ENCODE measurements at regions not wholly inside any gene's neighbourhood (a gene's known extent, or its start where the extent isn't known, plus 50 kb on each side); places are given as distances from the start of the nearest gene placed in this dataset.
"Not testable (repeated sequence)": the region's sequence is repeated elsewhere in the genome, so short reads cannot be mapped to it uniquely, and the experiment has no call there.

DNA sequence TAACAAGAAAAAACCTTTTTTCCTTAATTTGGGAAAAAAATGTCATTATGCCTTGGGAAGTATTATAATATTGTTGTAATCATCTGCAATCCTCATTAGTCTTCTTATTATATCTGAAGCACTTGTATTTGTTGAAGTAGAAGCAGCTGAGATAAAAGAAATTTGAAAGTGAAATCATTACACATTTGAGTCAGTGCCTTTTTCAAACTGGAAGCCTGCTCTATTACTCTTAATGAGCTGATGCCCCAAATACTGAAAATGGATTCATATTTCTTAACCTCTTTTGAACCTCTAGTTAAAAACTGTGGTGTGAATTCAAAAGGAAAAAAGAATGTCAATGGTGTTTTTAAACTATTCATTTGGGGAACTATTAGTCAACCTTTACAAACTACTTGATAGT, 1027.7 kb downstream of the NR2F1-AS1 start:
- Histone ChIP-seq H3K4me1 (ENCODE audit: insufficient read depth, low read length) (no peaks in the 10 kb centered on the region), H3K27ac (ENCODE audit: low read depth, low read length) (no peak overlapping the region), H3K4me3 (ENCODE audit: low read length) (no peak overlapping the region), H3K9ac (ENCODE audit: low read depth, low read length) (no peak overlapping the region), H3K9me3 (ENCODE audit: insufficient read depth, low read depth, low read length) (no peaks in the 10 kb centered on the region), H3K36me3 (ENCODE audit: insufficient read depth, low read length) (no peaks in the 10 kb centered on the region), H3K27me3 (ENCODE audit: insufficient read depth, low read length) (no peaks in the 10 kb centered on the region)

DNA sequence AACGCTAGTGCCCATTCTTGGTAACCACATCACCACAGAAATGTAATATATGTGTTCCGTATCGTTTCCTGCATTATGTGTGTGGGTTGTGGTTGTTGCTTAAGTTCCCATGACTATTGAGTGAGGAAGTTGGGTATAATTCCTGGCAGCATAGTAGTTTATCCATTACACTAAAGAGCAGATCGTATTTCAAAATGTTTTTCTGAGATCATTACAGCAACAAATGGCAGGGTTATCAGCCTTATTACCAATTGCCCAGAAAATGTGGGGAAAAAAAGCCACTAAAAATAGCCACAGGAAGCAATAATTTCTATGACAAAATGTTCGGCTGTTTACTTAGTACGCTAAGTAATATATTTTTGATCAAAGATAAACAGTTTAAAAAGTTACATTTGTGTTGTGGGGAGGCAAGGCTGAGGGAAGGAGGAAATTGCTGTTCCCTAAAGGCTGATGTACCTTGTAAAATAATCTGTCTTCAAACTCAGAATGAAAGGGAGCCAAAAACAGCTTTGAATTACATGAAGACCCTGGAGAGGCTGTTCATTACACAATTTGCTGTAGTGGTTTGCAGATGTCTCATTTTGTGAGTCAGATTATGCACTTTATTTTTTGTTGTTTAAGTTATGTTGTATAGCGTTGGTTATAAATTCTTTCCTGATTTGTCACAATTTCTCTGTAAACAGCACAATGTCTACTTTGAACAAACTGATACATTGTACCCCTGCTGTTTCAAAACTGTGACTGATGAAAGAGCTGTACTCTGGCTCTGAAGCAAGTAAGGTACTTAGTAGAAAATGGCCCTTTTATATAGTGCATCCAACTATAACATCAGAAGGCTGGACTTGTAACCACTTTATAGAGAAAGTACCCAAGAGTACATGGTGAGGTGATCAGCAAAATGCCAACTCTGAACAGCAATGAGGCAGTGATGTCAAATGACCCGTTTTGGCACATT, 1028.5 kb downstream of the NR2F1-AS1 start:
- H3K36me3 ChIP-seq (ENCODE audit: insufficient read depth, low read length), result no peaks in the 10 kb centered on the region
- H3K4me1 ChIP-seq (ENCODE audit: insufficient read depth, low read length), result no peaks in the 10 kb centered on the region
- no peaks in the 10 kb centered on the region for H3K27me3 ChIP-seq (ENCODE audit: insufficient read depth, low read length)
- WGBS, result 98% methylated on average over 7 of the region's 8 CpGs
- H3K27ac ChIP-seq (ENCODE audit: low read depth, low read length), result no peak overlapping the region
- H3K9ac ChIP-seq (ENCODE audit: low read depth, low read length), result no peak overlapping the region
- no peak overlapping the region for H3K4me3 ChIP-seq (ENCODE audit: low read length)
- no peaks in the 10 kb centered on the region for H3K9me3 ChIP-seq (ENCODE audit: insufficient read depth, low read depth, low read length)

DNA sequence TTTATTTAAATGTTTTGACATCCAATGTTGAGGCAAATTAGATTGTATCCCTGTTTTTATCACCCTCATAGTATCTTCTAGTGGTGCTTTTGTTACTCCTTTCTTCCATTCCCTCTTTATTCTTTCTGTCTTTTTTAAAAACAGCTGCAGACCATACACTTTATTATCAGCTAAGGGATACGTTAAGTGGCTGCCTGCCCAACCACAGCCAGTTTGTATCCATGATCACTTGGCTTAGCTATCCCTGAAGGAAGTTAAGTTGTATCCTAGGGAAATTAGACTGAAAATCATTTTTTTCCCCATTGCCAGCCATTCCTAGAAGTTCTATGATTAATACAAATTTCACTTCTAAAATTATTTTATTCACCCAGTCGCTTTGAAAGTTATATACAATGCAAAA, 1032.7 kb downstream of the NR2F1-AS1 start:
- WGBS, result 89% methylated on average over 1 of the region's 2 CpGs
- no peak overlapping the region for H3K27ac ChIP-seq (ENCODE audit: low read depth, low read length)
- H3K9me3 ChIP-seq (ENCODE audit: insufficient read depth, low read depth, low read length), result no peaks in the 10 kb centered on the region

DNA sequence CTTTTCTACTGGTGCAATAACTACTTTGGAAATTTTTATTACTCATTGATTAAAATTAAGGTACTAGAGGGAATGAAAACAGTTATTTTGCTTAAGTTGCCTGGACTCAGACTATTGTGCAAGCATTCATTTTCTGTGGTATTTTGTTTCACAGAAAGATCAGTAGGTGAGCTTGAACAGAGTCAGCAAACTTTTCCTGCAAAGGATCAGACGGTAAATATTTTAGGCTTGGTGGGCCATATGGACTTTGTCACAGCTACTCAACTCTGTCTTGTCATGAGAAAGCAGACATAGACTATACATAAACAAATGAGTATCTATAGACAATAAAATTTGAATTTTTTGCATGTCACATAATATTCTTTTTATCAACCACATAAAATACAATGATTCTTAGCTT, 1036.4 kb downstream of the NR2F1-AS1 start:
- no peaks in the 10 kb centered on the region for H3K36me3 ChIP-seq (ENCODE audit: insufficient read depth, low read length)
- H3K9ac ChIP-seq (ENCODE audit: low read depth, low read length), result no peak overlapping the region
- H3K27ac ChIP-seq (ENCODE audit: low read depth, low read length), result no peak overlapping the region
- H3K4me1 ChIP-seq (ENCODE audit: insufficient read depth, low read length), result no peaks in the 10 kb centered on the region
- H3K27me3 ChIP-seq (ENCODE audit: insufficient read depth, low read length), result no peaks in the 10 kb centered on the region
- H3K4me3 ChIP-seq (ENCODE audit: low read length), result no peak overlapping the region
- 95% methylated on average over 1 of the region's 1 CpG for WGBS
- no peaks in the 10 kb centered on the region for H3K9me3 ChIP-seq (ENCODE audit: insufficient read depth, low read depth, low read length)

More for the DNA sequence above, 1032.7 kb downstream of the NR2F1-AS1 start:
- H3K4me3 ChIP-seq (ENCODE audit: low read length), result no peak overlapping the region
- H3K27me3 ChIP-seq (ENCODE audit: insufficient read depth, low read length), result no peaks in the 10 kb centered on the region
- no peaks in the 10 kb centered on the region for H3K4me1 ChIP-seq (ENCODE audit: insufficient read depth, low read length)
- no peaks in the 10 kb centered on the region for H3K36me3 ChIP-seq (ENCODE audit: insufficient read depth, low read length)
- no peak overlapping the region for H3K9ac ChIP-seq (ENCODE audit: low read depth, low read length)

DNA sequence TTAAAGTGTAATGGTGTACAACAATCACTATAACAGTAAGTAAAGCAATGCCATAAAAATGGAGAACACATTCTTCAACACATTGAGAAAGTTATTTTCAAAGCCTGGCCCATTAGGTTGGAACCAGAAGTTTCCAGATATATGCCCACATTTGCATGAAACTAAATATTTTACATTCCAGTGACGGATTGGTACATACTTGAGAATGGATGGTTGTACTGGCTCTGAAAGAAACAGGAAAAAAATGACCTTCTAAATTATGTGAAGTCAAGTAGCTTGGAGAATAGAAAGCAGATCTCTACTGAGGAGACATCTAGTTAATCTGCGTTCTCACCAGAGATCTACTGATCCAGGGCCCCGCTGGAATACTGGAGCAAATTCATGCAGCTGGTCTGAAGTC, 1037.0 kb downstream of the NR2F1-AS1 start:
- H3K4me3 ChIP-seq (ENCODE audit: low read length), result no peak overlapping the region
- no peaks in the 10 kb centered on the region for H3K27me3 ChIP-seq (ENCODE audit: insufficient read depth, low read length)
- H3K36me3 ChIP-seq (ENCODE audit: insufficient read depth, low read length), result no peaks in the 10 kb centered on the region
- H3K4me1 ChIP-seq (ENCODE audit: insufficient read depth, low read length), result no peaks in the 10 kb centered on the region
- H3K9me3 ChIP-seq (ENCODE audit: insufficient read depth, low read depth, low read length), result no peaks in the 10 kb centered on the region
- WGBS, result 95% methylated on average over 3 of the region's 3 CpGs
- no peak overlapping the region for H3K9ac ChIP-seq (ENCODE audit: low read depth, low read length)
- H3K27ac ChIP-seq (ENCODE audit: low read depth, low read length), result no peak overlapping the region

DNA sequence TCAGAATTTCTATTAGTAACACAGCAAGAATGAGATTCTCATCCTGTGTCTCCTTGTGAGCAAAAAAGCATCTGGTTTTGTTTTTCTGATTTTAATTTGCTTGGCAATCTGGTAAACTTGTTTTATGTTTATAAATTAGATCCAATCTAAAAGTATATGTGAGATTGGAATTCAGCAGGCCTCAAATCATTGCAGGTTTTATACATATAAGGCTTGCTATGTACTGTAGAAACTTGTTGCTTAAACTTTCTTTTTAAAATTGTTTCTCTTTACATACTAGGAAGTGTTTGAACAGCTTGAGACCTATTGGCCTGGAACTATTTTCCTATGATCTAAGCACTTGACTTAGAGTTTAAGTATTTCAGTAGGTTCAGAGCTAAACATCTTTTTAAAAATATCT, 1037.8 kb downstream of the NR2F1-AS1 start:
- H3K4me1 ChIP-seq (ENCODE audit: insufficient read depth, low read length), result no peaks in the 10 kb centered on the region
- no peaks in the 10 kb centered on the region for H3K36me3 ChIP-seq (ENCODE audit: insufficient read depth, low read length)
- no peak overlapping the region for H3K9ac ChIP-seq (ENCODE audit: low read depth, low read length)
- H3K9me3 ChIP-seq (ENCODE audit: insufficient read depth, low read depth, low read length), result no peaks in the 10 kb centered on the region
- H3K27ac ChIP-seq (ENCODE audit: low read depth, low read length), result no peak overlapping the region
- H3K4me3 ChIP-seq (ENCODE audit: low read length), result no peak overlapping the region
- H3K27me3 ChIP-seq (ENCODE audit: insufficient read depth, low read length), result no peaks in the 10 kb centered on the region

DNA sequence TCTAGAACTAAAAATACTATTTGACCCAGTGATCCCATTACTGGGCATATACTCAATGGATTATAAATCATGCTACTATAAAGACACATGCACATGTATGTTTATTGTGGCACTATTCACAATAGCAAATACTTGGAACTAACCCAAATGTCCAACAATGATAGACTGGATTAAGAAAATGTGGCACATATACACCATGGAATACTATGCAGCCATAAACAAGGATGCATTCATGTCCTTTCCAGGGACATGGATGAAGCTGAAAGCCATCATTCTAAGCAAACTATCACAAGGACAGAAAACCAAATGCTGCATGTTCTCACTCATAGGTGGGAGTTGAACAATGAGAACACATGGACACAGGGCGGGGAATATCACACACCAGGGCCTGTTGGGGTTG, 1039.0 kb downstream of the NR2F1-AS1 start:
- WGBS, result 94% methylated on average over 1 of the region's 1 CpG
- H3K36me3 ChIP-seq (ENCODE audit: insufficient read depth, low read length); H3K4me1 ChIP-seq (ENCODE audit: insufficient read depth, low read length); H3K9me3 ChIP-seq (ENCODE audit: insufficient read depth, low read depth, low read length); H3K27me3 ChIP-seq (ENCODE audit: insufficient read depth, low read length); H3K4me3 ChIP-seq (ENCODE audit: low read length); H3K27ac ChIP-seq (ENCODE audit: low read depth, low read length); H3K9ac ChIP-seq (ENCODE audit: low read depth, low read length): not testable (repeated sequence)

DNA sequence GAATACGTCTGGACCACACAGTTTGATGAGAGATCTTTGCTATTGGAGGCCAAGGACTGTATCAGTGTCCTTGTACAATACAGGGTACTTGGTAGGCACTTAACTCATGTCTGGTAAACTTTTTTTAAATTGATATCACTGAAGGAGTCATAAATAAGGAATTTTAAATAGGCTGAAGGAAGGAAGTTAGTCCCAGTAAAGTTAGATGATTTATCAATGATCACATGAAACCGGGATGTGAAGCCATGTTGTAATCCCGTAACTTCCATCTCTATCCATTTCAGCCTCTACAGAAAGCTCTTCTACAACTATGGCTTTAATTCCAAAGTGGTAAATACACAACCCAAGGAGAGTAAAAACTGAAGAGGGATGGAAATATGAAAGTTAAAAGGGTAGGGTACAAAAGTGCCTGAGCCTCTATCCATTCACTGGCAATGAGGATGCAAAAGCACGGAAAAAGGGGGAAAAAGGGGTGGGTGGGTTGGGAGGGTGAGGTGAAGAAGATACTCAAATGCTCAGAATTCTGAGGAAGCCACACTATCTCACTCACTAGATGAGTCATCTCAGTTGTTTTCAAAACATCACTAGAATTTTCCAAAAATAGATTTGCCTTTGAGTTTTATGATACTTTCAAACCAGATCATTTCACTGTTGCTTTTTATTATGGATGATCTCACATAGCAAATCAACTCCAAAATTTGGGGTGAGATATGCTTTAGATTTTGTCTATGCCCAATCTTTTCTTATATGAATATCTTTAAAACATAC, 1053.5 kb downstream of the NR2F1-AS1 start:
- no peak overlapping the region for H3K4me3 ChIP-seq (ENCODE audit: low read length)
- WGBS, result 91% methylated on average over 4 of the region's 4 CpGs
- no peak overlapping the region for H3K9ac ChIP-seq (ENCODE audit: low read depth, low read length)
- H3K27ac ChIP-seq (ENCODE audit: low read depth, low read length), result no peak overlapping the region
- H3K4me1 ChIP-seq (ENCODE audit: insufficient read depth, low read length), result no peaks in the 10 kb centered on the region
- no peaks in the 10 kb centered on the region for H3K36me3 ChIP-seq (ENCODE audit: insufficient read depth, low read length)
- no peaks in the 10 kb centered on the region for H3K9me3 ChIP-seq (ENCODE audit: insufficient read depth, low read depth, low read length)
- H3K27me3 ChIP-seq (ENCODE audit: insufficient read depth, low read length), result no peaks in the 10 kb centered on the region

DNA sequence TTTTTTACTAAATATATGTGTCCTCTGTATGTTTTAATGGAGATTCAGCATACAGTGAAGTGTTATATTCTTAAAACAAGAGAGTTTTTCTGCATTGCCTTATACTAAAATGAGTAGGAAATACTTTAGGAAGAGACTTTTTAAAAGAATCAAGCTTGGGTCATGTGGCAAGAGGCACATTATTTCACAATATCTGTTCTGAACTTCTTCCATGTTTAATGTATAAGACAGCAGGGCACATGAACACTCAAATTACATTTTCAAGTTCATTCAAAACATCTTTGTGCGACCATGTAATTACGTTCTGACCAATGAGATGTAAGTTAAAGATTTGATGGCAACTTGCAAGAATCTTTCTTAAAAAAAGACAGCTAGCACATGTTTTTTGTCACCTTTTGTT, 1055.9 kb downstream of the NR2F1-AS1 start:
- Histone ChIP-seq H3K4me1 (ENCODE audit: insufficient read depth, low read length) (no peaks in the 10 kb centered on the region), H3K9me3 (ENCODE audit: insufficient read depth, low read depth, low read length) (no peaks in the 10 kb centered on the region), H3K27ac (ENCODE audit: low read depth, low read length) (no peak overlapping the region), H3K4me3 (ENCODE audit: low read length) (no peak overlapping the region), H3K9ac (ENCODE audit: low read depth, low read length) (no peak overlapping the region), H3K36me3 (ENCODE audit: insufficient read depth, low read length) (no peaks in the 10 kb centered on the region), H3K27me3 (ENCODE audit: insufficient read depth, low read length) (no peaks in the 10 kb centered on the region)
- WGBS, result 86% methylated on average over 2 of the region's 2 CpGs

DNA sequence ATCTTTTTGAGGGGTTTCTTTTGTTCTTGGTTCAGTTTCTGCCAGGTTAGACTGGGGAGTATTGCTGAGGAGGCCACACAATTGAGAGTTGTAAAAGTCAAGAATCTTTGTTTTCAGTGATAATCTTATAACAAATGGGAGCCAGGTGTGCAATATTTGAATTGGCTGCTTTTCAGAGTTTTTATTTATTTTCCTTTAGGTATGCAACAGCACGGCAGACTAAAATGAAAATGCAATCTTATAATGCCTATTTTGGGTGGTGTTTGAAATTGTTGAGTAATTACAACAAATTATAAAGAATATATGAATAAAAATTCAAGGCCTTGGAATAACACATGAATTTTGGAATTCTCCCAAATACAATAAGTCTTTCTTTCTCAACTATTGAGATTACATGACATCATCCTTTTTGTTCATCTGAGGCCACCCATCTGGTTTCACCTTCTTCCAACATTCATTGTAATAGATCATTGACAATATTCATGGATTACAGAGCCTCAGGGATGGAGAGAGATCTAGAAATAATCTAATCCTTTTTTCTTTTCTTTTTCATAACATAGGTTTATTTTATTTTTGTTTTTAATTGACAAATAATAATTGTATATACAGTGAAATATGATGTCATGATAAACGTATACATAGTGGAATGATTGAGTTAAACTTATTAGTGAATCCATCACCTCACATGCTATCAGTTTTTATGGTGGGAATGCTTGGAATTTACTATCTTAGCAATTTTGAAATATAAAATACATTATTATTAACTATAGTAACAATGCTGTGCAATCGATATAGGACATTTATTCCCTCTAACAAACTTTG, 1061.0 kb downstream of the NR2F1-AS1 start:
- no peak overlapping the region for H3K27ac ChIP-seq (ENCODE audit: low read depth, low read length)
- no peak overlapping the region for H3K4me3 ChIP-seq (ENCODE audit: low read length)
- H3K27me3 ChIP-seq (ENCODE audit: insufficient read depth, low read length), result no peaks in the 10 kb centered on the region
- no peaks in the 10 kb centered on the region for H3K36me3 ChIP-seq (ENCODE audit: insufficient read depth, low read length)
- H3K4me1 ChIP-seq (ENCODE audit: insufficient read depth, low read length), result no peaks in the 10 kb centered on the region
- H3K9me3 ChIP-seq (ENCODE audit: insufficient read depth, low read depth, low read length), result no peaks in the 10 kb centered on the region
- no peak overlapping the region for H3K9ac ChIP-seq (ENCODE audit: low read depth, low read length)
- WGBS, result 88% methylated on average over 2 of the region's 3 CpGs
